ENCODE measurements at regions not wholly inside any gene's neighbourhood (a gene's known extent, or its start where the extent isn't known, plus 50 kb on each side); places are given as distances from the start of the nearest gene placed in this dataset.

GRCh38 chr4:132479543-132479942 lies 669.6 kb upstream of the PCDH10 start:
- no peak for TF ChIP-seq GATA2 (IDR thresholded peaks at IDR 0.05; ENCODE audit: low read depth, low read length)
- TF ChIP-seq GATA3 (IDR thresholded peaks at IDR 0.05; ENCODE audit: low read depth, low read length) = no peak

Data from SH-SY5Y (cell line).